ENCODE measurements at regions not wholly inside any gene's neighbourhood (a gene's known extent, or its start where the extent isn't known, plus 50 kb on each side); places are given as distances from the start of the nearest gene placed in this dataset.

DNA sequence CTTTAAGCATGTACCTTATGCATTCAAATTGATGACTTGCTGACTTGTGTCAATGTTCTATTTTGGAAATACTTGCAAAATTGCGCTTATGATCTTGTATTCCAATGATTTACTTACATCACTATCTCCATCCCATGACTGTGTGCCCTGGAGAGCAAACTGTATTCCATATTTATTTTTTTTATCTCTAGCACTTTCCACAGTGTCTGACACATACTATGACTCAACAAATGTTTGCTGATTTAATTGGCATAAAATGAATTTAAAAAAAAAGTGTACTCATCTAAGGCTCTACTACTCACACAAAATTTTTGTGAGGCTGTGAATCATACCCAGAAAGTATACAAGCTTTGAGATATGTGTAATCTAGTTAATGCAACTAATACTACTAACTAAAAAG, 1066.8 kb upstream of the ADGRL3 start:
- Mint-ChIP-seq H3K36me3 (ENCODE audit: low read depth) (no peaks in the 10 kb centered on the region), H3K4me3 (no peak overlapping the region), H3K27ac (no peak overlapping the region), H3K9me3 (ENCODE audit: insufficient read depth) (peaks cover 14% of the 10 kb centered on the region), H3K27me3 (ENCODE audit: low read depth) (no peaks in the 10 kb centered on the region), H3K4me1 (ENCODE audit: low read depth) (no peaks in the 10 kb centered on the region)
- no peak for ATAC-seq
- ChIA-PET CTCF (no interaction called here), POLR2A (no interaction called here)
- DNase-seq, result no peak

DNA sequence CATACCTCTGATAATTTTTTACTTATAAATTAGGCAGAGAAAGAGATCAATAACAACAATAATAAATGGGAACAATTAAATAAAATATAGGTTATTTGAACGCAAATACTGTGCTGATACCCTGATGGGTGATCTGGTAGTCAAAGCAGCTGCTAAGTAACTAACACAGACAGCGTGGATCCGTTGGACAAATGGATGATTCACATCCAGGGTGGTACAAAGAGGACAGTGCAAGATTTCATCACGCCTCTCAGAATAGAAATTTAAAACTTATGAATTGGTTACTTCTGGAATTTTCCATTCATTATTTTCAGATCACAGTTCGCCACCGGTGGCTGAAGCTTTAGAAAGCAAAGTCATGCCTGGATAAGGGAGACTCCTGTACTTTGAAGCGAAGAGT, 1066.0 kb upstream of the ADGRL3 start:
- H3K9me3 Mint-ChIP-seq (ENCODE audit: insufficient read depth), result peaks cover 14% of the 10 kb centered on the region
- H3K36me3 Mint-ChIP-seq (ENCODE audit: low read depth), result no peaks in the 10 kb centered on the region
- DNase-seq, result no peak
- H3K27ac Mint-ChIP-seq, result no peak overlapping the region
- no peaks in the 10 kb centered on the region for H3K27me3 Mint-ChIP-seq (ENCODE audit: low read depth)
- H3K4me1 Mint-ChIP-seq (ENCODE audit: low read depth), result no peaks in the 10 kb centered on the region
- no peak for ATAC-seq
- ChIA-PET CTCF (no interaction called here), POLR2A (no interaction called here)
- no peak overlapping the region for H3K4me3 Mint-ChIP-seq

DNA sequence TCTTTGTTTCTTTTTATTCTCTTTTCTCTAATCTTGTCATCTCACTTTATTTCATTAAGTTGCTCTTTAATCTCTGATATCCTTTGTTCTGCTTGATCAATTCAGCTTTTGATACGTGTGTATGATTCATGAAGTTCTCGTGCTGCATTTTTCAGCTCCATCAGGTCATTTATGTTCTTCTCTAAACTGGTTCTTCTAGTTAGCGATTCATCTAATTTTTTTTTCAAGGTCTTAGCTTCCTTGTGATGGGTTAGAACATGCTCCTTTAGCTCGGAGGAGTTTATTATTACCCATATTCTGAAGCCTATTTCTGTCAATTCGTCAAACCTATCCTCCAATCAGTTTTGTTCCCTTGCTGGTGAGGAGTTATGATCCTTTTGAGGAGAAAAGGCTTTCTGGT, 1045.0 kb upstream of the ADGRL3 start:
- Mint-ChIP-seq H3K36me3 (ENCODE audit: low read depth) (no peaks in the 10 kb centered on the region), H3K27me3 (ENCODE audit: low read depth) (no peaks in the 10 kb centered on the region), H3K4me1 (ENCODE audit: low read depth) (no peaks in the 10 kb centered on the region), H3K4me3 (no peak overlapping the region), H3K9me3 (ENCODE audit: insufficient read depth) (peaks cover 6% of the 10 kb centered on the region), H3K27ac (no peak overlapping the region)
- DNase-seq (no peak), ATAC-seq (no peak)
- CTCF ChIA-PET, result no interaction called here
- POLR2A ChIA-PET, result no interaction called here

DNA sequence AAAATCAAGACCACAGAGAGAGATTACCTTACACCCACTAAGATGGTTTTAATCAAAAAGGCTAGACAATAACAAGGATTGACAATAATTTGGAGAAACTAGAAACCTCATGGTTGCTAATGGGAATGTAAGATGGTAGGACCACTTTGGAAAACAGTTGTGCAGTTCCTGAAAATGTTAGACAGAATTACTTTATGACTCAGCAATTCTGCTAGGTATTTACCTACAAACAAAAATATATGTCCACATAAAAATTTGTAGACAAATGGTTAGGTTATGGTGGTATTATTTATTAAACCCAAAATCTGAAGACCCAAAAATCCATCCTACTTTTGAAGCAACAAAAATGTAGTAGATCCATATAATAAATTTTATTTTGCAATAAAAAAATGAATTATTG, 1027.0 kb upstream of the ADGRL3 start:
- no peak overlapping the region for H3K27ac Mint-ChIP-seq
- ATAC-seq (no peak), DNase-seq (no peak)
- H3K9me3 Mint-ChIP-seq (ENCODE audit: insufficient read depth), result no peaks in the 10 kb centered on the region
- no peaks in the 10 kb centered on the region for H3K36me3 Mint-ChIP-seq (ENCODE audit: low read depth)
- H3K4me1 Mint-ChIP-seq (ENCODE audit: low read depth), result no peaks in the 10 kb centered on the region
- ChIA-PET CTCF (no interaction called here), POLR2A (no interaction called here)
- H3K27me3 Mint-ChIP-seq (ENCODE audit: low read depth), result no peaks in the 10 kb centered on the region
- H3K4me3 Mint-ChIP-seq, result no peak overlapping the region

DNA sequence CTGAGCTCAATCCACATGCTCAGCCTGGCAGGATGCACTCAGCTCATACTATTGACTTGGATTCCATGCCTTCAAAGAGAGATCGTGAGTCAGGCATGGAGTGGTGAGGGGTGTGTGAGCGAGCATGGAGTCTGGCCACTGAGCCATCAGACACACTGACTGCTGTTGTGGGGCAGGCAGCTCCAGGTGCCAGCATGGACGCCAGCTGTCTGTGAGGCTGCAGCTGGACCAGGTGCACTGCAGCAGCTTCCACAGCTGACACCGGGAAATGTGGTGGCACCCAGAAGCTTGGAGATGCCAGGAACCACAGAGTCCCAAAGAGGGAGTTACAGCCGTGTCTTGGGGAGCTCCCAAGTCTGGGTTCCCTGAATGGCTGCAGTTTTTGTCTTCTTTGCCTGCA, 1026.4 kb upstream of the ADGRL3 start:
- H3K36me3 Mint-ChIP-seq (ENCODE audit: low read depth), result no peaks in the 10 kb centered on the region
- DNase-seq, result no peak
- CTCF ChIA-PET, result interaction anchor here (0.9 kb wide), 1 partner anchor 27 kb away, joined by 3 read pairs; no protein-coding TSS in a partner anchor
- no peaks in the 10 kb centered on the region for H3K27me3 Mint-ChIP-seq (ENCODE audit: low read depth)
- POLR2A ChIA-PET, result no interaction called here
- H3K4me3 Mint-ChIP-seq, result no peak overlapping the region
- ATAC-seq, result no peak
- H3K9me3 Mint-ChIP-seq (ENCODE audit: insufficient read depth), result no peaks in the 10 kb centered on the region
- no peak overlapping the region for H3K27ac Mint-ChIP-seq
- H3K4me1 Mint-ChIP-seq (ENCODE audit: low read depth), result no peaks in the 10 kb centered on the region

DNA sequence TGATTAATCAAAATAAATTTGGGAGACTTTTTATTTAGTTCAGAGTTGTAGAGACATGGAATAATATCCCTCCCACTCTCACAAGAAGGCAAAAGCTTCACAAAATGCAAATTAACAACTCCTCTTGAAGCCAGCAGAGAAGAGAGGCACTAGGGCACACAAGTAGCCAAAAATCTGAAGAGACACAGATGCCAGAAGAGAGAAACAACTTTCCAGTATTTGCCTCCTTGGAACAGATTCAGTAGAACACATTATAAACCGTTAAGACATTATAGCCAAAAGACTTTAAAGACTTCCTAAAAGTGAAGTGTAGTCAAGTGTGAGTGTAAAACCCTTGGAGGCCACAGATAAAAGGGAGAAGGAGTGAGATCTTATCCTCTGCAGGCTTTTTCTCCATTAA, 1024.9 kb upstream of the ADGRL3 start:
- Mint-ChIP-seq H3K4me3 (no peak overlapping the region), H3K27ac (no peak overlapping the region), H3K4me1 (ENCODE audit: low read depth) (no peaks in the 10 kb centered on the region), H3K9me3 (ENCODE audit: insufficient read depth) (no peaks in the 10 kb centered on the region), H3K27me3 (ENCODE audit: low read depth) (no peaks in the 10 kb centered on the region), H3K36me3 (ENCODE audit: low read depth) (no peaks in the 10 kb centered on the region)
- DNase-seq, result no peak
- no peak for ATAC-seq
- POLR2A ChIA-PET, result no interaction called here
- CTCF ChIA-PET, result no interaction called here

DNA sequence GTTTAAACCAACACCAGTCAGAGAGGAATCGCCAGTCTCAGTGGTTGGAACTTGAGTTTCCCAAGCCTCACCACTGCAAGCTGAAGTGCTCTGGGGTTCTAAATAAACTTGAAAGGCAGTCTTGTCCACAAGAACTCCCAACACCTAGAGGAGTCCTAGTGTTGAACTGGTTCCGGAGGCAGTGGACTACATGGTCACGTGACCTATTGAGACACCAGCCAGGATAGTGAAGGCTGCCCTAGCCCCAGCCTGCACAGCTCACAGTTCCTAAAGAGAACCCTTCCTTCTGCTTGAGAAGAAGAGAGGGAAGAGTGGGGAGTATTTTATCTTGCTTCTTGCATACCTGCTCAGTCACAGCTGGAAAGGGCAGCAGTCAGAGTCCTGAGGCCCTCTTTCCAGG, 1012.7 kb upstream of the ADGRL3 start:
- POLR2A ChIA-PET, result no interaction called here
- no peak overlapping the region for H3K4me3 Mint-ChIP-seq
- H3K27me3 Mint-ChIP-seq (ENCODE audit: low read depth), result no peaks in the 10 kb centered on the region
- no peak for DNase-seq
- peaks cover 5% of the 10 kb centered on the region for H3K9me3 Mint-ChIP-seq (ENCODE audit: insufficient read depth)
- ATAC-seq, result no peak
- H3K4me1 Mint-ChIP-seq (ENCODE audit: low read depth), result no peaks in the 10 kb centered on the region
- CTCF ChIA-PET, result no interaction called here
- no peaks in the 10 kb centered on the region for H3K36me3 Mint-ChIP-seq (ENCODE audit: low read depth)
- no peak overlapping the region for H3K27ac Mint-ChIP-seq

DNA sequence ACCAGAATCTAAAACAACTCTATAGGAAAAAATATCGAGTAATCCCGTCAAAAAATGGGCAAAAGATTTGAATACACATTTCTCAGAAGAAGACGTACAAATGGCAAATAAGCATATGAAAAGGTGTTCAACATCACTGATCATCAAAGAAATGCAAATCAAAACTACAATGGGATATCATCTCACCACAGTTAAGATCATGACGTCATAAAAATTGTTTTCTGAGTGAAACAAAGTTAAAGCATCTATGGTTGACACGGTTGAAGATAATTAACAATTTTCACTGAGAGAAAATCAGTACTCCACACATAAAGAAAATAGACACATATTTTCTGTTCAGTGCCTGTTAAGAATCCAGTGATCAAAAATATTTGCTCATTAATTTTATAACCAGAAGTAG, 1010.8 kb upstream of the ADGRL3 start:
- CTCF ChIA-PET, result no interaction called here

DNA sequence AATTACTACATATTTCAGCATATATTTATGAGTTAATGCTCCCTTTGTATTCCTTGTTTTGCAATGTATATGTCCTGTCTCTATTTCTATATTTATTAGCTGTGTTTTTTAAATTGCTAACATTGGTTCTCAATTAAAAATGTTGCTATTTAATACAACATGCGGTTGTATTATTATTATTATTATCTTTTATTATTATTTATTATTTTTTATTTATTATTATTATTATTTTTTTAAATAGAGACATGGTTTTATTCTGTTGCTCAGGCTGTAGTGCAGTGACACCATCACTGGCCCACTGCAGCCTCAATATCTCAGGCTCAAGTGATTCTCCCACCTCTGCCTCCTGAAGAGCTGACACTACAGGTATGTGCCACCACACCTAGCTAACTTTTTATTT, 1005.9 kb upstream of the ADGRL3 start:
- no peaks in the 10 kb centered on the region for H3K27me3 Mint-ChIP-seq (ENCODE audit: low read depth)
- ChIA-PET CTCF (no interaction called here), POLR2A (no interaction called here)
- DNase-seq (no peak), ATAC-seq (no peak)
- no peak overlapping the region for H3K27ac Mint-ChIP-seq
- H3K4me3 Mint-ChIP-seq, result no peak overlapping the region
- no peaks in the 10 kb centered on the region for H3K36me3 Mint-ChIP-seq (ENCODE audit: low read depth)
- H3K9me3 Mint-ChIP-seq (ENCODE audit: insufficient read depth), result no peaks in the 10 kb centered on the region
- H3K4me1 Mint-ChIP-seq (ENCODE audit: low read depth), result no peaks in the 10 kb centered on the region

More for the DNA sequence above, 1010.8 kb upstream of the ADGRL3 start:
- H3K9me3 Mint-ChIP-seq (ENCODE audit: insufficient read depth), result peaks cover 5% of the 10 kb centered on the region
- POLR2A ChIA-PET, result no interaction called here
- H3K27ac Mint-ChIP-seq, result no peak overlapping the region
- H3K36me3 Mint-ChIP-seq (ENCODE audit: low read depth), result no peaks in the 10 kb centered on the region
- no peak for DNase-seq
- no peaks in the 10 kb centered on the region for H3K27me3 Mint-ChIP-seq (ENCODE audit: low read depth)
- no peak for ATAC-seq
- no peak overlapping the region for H3K4me3 Mint-ChIP-seq
- no peaks in the 10 kb centered on the region for H3K4me1 Mint-ChIP-seq (ENCODE audit: low read depth)

DNA sequence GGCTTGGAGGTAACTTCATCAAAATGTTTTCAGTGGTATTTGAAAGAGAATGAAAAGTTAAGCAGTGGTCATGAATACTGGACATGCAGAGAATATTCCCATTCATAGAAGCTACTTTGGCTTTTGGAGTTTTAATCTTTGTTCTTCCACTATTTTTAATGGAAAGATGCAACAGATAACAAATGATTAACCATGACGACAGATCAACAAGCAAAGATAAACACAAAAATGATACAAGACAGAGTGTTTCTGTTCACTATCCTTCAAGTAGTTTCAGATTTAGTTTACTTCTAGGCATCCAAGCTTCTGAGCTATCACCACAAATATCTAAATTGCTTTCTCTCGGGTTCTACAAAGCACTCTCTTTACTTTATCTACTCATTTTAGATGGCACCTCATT, 1004.9 kb upstream of the ADGRL3 start:
- no peaks in the 10 kb centered on the region for H3K27me3 Mint-ChIP-seq (ENCODE audit: low read depth)
- no peak overlapping the region for H3K27ac Mint-ChIP-seq
- H3K36me3 Mint-ChIP-seq (ENCODE audit: low read depth), result no peaks in the 10 kb centered on the region
- ChIA-PET CTCF (no interaction called here), POLR2A (no interaction called here)
- ATAC-seq, result no peak
- H3K4me3 Mint-ChIP-seq, result no peak overlapping the region
- H3K9me3 Mint-ChIP-seq (ENCODE audit: insufficient read depth), result no peaks in the 10 kb centered on the region
- DNase-seq, result no peak
- no peaks in the 10 kb centered on the region for H3K4me1 Mint-ChIP-seq (ENCODE audit: low read depth)

DNA sequence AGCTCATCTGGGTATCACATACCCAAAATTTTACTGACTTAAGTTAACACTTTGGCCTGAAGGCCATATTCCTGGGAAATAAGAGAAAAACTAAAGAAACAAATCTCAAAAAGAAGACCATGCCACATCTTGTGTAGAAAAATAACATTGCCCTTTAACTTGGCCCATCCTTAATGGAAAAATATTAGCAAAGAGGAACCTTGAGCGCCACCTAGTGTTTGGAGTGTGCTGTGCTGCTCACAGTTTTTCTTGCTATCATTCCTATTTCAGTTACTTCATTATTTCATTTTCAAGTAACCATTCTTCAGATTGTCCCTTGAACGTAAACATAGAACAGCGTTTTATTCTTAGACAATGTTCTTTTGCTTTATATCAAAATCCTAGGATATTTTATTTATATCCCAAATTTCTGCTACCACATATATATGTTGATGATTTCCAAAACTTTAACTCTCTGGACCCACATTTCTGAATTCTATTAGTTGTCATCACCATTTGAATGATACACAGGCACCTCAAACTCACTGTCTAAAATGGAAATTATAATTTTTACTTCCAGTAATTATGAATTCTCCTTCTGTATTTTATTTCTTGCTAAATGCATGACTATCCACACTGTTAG, 999.0 kb upstream of the ADGRL3 start:
- DNase-seq, result peak; percentile 36
- H3K27ac Mint-ChIP-seq, result no peak overlapping the region
- no peaks in the 10 kb centered on the region for H3K9me3 Mint-ChIP-seq (ENCODE audit: insufficient read depth)
- H3K4me1 Mint-ChIP-seq (ENCODE audit: low read depth), result no peaks in the 10 kb centered on the region
- ChIA-PET POLR2A (no interaction called here), CTCF (interaction anchor here (1.0 kb wide), 1 partner anchor 27 kb away, joined by 3 read pairs; no protein-coding TSS in a partner anchor)
- ATAC-seq, result no peak
- H3K4me3 Mint-ChIP-seq, result no peak overlapping the region
- no peaks in the 10 kb centered on the region for H3K27me3 Mint-ChIP-seq (ENCODE audit: low read depth)
- H3K36me3 Mint-ChIP-seq (ENCODE audit: low read depth), result no peaks in the 10 kb centered on the region

DNA sequence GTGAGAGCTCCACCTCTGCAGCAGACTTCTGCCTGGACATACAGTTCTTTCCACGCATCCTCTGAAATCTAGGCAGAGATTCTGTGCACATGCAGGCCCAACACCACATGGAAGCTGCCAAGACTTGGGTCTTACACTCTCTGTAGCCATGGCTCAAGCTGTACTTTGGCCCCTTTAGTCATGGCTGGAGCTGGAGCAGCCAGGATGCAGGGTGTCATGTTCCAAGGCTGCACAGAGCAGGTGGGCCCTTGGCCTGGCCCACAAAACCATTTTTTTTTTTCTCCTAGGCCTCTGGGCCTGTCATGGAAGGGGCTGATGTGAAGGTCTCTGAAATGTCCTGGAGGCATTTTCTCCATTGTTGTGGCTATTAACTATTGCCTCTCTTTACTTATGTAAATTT, 990.5 kb upstream of the ADGRL3 start:
- no peak for ATAC-seq

DNA sequence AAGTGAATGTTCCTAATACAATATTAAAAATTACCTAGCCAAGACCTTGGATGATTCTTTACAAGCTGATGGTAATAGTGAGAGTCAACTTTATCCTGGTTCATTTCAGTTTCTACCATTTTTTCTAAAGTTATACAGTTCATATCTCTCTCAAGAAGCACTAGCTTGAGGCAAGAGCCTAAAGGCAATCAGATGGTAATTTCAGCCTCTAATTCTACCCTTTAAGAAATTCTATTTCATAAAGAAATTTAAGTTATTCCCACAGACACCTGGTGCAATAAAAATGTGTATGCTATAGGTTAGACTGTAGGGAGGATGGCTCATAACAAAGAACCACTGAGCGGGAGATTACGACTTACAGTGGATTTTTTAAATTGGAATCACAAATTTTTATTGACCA, 984.2 kb upstream of the ADGRL3 start:
- no peaks in the 10 kb centered on the region for H3K4me1 Mint-ChIP-seq (ENCODE audit: low read depth)

More for the DNA sequence above, 990.5 kb upstream of the ADGRL3 start:
- ChIA-PET POLR2A (no interaction called here), CTCF (no interaction called here)
- Mint-ChIP-seq H3K4me1 (ENCODE audit: low read depth) (no peaks in the 10 kb centered on the region), H3K9me3 (ENCODE audit: insufficient read depth) (no peaks in the 10 kb centered on the region), H3K27ac (no peak overlapping the region), H3K27me3 (ENCODE audit: low read depth) (no peaks in the 10 kb centered on the region), H3K4me3 (no peak overlapping the region), H3K36me3 (ENCODE audit: low read depth) (no peaks in the 10 kb centered on the region)
- no peak for DNase-seq

More for the DNA sequence above, 984.2 kb upstream of the ADGRL3 start:
- H3K9me3 Mint-ChIP-seq (ENCODE audit: insufficient read depth), result no peaks in the 10 kb centered on the region
- ChIA-PET POLR2A (no interaction called here), CTCF (no interaction called here)
- no peaks in the 10 kb centered on the region for H3K36me3 Mint-ChIP-seq (ENCODE audit: low read depth)
- ATAC-seq (no peak), DNase-seq (no peak)
- H3K27ac Mint-ChIP-seq, result no peak overlapping the region
- no peak overlapping the region for H3K4me3 Mint-ChIP-seq
- H3K27me3 Mint-ChIP-seq (ENCODE audit: low read depth), result no peaks in the 10 kb centered on the region
